Trophoblast cell (in vitro differentiated cells and primary cell): ENCODE measurements at regions not wholly inside any gene's neighbourhood (a gene's known extent, or its start where the extent isn't known, plus 50 kb on each side); places are given as distances from the start of the nearest gene placed in this dataset.
A peak's percentile ranks its signal among the peaks of the same experiment; 100 is the strongest.

ENCODE experiments used
- DNase-seq, 2 donors: peaks; one replicate each; pipeline ENCODE4 v3.0.0-alpha.2; 2016
- H2AFZ ChIP-seq: 2 replicates; pipeline ENCODE4 v1.6.1; 2013; ENCODE audit warnings: low read length, moderate library complexity, mild to moderate bottlenecking; ENCODE audit not compliant: insufficient read depth, poor library complexity
- H2AK5ac ChIP-seq: 2 replicates; pipeline ENCODE4 v1.6.1; 2013; ENCODE audit warnings: mild to moderate bottlenecking, low read length
- H2BK120ac ChIP-seq: 2 replicates; pipeline ENCODE4 v1.6.1; 2013; ENCODE audit warnings: low read length, mild to moderate bottlenecking, moderate library complexity; ENCODE audit not compliant: insufficient read depth, poor library complexity
- H2BK12ac ChIP-seq: 2 replicates; pipeline ENCODE4 v1.6.1; 2013; ENCODE audit warnings: mild to moderate bottlenecking, low read length, moderate library complexity
- H2BK5ac ChIP-seq: 2 replicates; pipeline ENCODE4 v1.6.1; 2013; ENCODE audit warnings: low read length, low read depth, moderate library complexity, mild to moderate bottlenecking; ENCODE audit not compliant: poor library complexity
- H3K14ac ChIP-seq: 2 replicates; pipeline ENCODE4 v1.6.1; 2013; ENCODE audit warnings: mild to moderate bottlenecking, low read length
- H3K18ac ChIP-seq: 2 replicates; pipeline ENCODE4 v1.6.1; 2013; ENCODE audit warnings: mild to moderate bottlenecking, low read length
- H3K23ac ChIP-seq: 2 replicates; pipeline ENCODE4 v1.6.1; 2013; ENCODE audit warnings: low read length
- H3K27ac ChIP-seq: 2 replicates; pipeline ENCODE4 v1.5.1; 2013; ENCODE audit warnings: low read depth, mild to moderate bottlenecking, inconsistent platforms, low read length, moderate library complexity
- H3K27me3 ChIP-seq: 2 replicates; pipeline ENCODE4 v1.6.1; 2013; ENCODE audit warnings: inconsistent platforms, mild to moderate bottlenecking, low read length, moderate library complexity; ENCODE audit not compliant: insufficient read depth
- H3K36me3 ChIP-seq, 2 experiments: 1 replicate in 1 of 2; 2 replicates in 1 of 2; pipeline ENCODE4 v1.6.1; 2013; ENCODE audit warnings: low read length in 2 of 2, mild to moderate bottlenecking in 2 of 2, moderate library complexity in 1 of 2; ENCODE audit not compliant: insufficient read depth in 2 of 2, control insufficient read depth in 1 of 2
- H3K4ac ChIP-seq: 2 replicates; pipeline ENCODE4 v1.6.1; 2013; ENCODE audit warnings: low read depth, mild to moderate bottlenecking, low read length, moderate library complexity
- H3K4me1 ChIP-seq, 2 experiments: 1 replicate in 1 of 2; 2 replicates in 1 of 2; pipeline ENCODE4 v1.6.1; 2013; ENCODE audit warnings: low read length in 2 of 2, mild to moderate bottlenecking in 2 of 2, moderate library complexity in 1 of 2; ENCODE audit not compliant: insufficient read depth in 2 of 2, control insufficient read depth in 1 of 2
- H3K4me2 ChIP-seq: 2 replicates; pipeline ENCODE4 v1.6.1; 2013; ENCODE audit warnings: inconsistent platforms, mild to moderate bottlenecking, low read length, moderate library complexity
- H3K4me3 ChIP-seq: 2 replicates; pipeline ENCODE4 v1.5.1; 2013; ENCODE audit warnings: mild to moderate bottlenecking, low read depth, low read length, inconsistent platforms
- H3K79me1 ChIP-seq: one replicate; pipeline ENCODE4 v1.6.1; 2013; ENCODE audit warnings: low read length
- H3K79me2 ChIP-seq: 2 replicates; pipeline ENCODE4 v1.6.1; 2013; ENCODE audit warnings: low read length, mild to moderate bottlenecking; ENCODE audit not compliant: control insufficient read depth, insufficient read depth, poor library complexity
- H3K9ac ChIP-seq: 2 replicates; pipeline ENCODE4 v1.6.1; 2013; ENCODE audit warnings: mild to moderate bottlenecking, low read length
- H3K9me3 ChIP-seq: 2 replicates; pipeline ENCODE4 v1.6.1; 2013; ENCODE audit warnings: low read depth, mild to moderate bottlenecking, control low read depth, inconsistent platforms, low read length; ENCODE audit not compliant: insufficient read depth
- H4K12ac ChIP-seq: 2 replicates; pipeline ENCODE4 v1.6.1; 2013; ENCODE audit warnings: low read depth, mild to moderate bottlenecking, low read length, moderate library complexity
- H4K8ac ChIP-seq: 2 replicates; pipeline ENCODE4 v1.6.1; 2013; ENCODE audit warnings: low read depth, mild to moderate bottlenecking, low read length, moderate library complexity
- H4K91ac ChIP-seq: one replicate; pipeline ENCODE4 v1.6.1; 2013; ENCODE audit warnings: low read depth, mild to moderate bottlenecking, low read length, moderate library complexity
- WGBS: extraction: QIAGEN DNeasy Blood & Tissue Kit; methylation state at CpG from one replicate; pipeline ENCODE4 v1.1.7; 2013; ENCODE audit warnings: missing lambda C conversion rate; ENCODE audit not compliant: insufficient read length, insufficient coverage; ENCODE audit errors: extremely low coverage; 5-methylcytosine and 5-hydroxymethylcytosine counted together

DNA sequence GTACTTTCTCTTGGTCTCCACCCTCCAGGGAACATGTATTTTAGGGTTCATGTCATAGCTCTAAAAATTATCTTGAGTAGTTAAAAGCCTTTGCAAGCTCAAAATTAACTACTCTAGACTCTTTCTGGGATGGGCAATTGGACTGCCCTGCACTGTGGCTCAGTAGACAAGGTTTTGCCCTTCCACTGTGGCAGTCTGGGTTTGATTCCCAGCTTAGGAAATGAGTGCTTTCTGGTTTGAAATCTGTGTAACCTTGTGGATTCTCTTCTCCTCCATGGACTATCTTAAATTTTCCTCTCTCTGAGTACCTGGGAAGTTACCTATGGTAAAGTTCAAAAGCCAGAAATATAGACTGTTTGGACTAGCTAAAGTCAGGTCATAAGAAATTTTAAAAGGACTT, 94.6 kb upstream of the UST start:
- H2BK12ac ChIP-seq, result no peak overlapping the region

DNA sequence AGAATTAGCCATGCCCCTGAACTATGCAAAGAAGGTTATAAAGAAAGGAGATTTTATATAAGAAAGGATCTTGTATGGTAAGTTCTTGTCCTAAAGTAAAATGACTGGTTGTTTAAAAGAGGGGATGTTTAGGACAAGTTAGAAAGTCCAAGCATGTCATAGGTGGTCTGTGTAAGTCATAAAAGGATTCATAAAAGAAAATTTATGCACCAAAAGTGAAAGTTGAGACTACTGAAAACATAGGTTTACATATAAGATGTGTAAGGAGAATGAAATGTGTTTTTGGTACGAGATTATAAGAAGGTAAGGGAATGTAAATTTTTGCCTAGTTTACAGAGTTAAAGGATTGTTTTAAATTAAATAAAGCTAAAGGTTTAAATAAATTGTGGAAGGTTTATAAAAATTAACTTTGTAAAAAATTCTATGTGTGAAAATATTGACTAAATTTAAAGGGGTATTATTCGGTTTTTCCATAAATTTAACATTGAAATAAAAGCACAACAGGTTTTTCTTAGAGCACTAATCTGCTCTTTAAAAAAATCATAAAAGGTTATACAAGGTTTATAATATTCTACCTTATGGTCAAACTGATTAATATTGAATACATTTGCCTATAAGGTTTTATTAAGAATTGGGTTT, 93.6 kb upstream of the UST start:
- 92% methylated on average over 1 of the region's 2 CpGs for WGBS
- no peak overlapping the region for H3K27ac ChIP-seq
- no peak overlapping the region for H3K18ac ChIP-seq
- H4K12ac ChIP-seq, result no peak overlapping the region
- H3K4me3 ChIP-seq, result no peak overlapping the region
- H2BK5ac ChIP-seq, result no peak overlapping the region
- H3K23ac ChIP-seq, result no peak overlapping the region
- H2BK120ac ChIP-seq, result no peak overlapping the region
- H3K36me3 ChIP-seq, result no peaks in the 10 kb centered on the region
- H3K79me1 ChIP-seq, result no peaks in the 10 kb centered on the region
- no peak overlapping the region for H3K4me2 ChIP-seq
- H4K91ac ChIP-seq, result no peak overlapping the region
- no peak for DNase-seq
- no peak overlapping the region for H4K8ac ChIP-seq
- no peak overlapping the region for H2AK5ac ChIP-seq
- no peaks in the 10 kb centered on the region for H3K79me2 ChIP-seq
- H3K4ac ChIP-seq, result no peak overlapping the region
- H3K9me3 ChIP-seq, result peaks cover 3% of the 10 kb centered on the region
- H3K9ac ChIP-seq, result no peak overlapping the region
- H2BK12ac ChIP-seq, result no peak overlapping the region
- no peak overlapping the region for H3K14ac ChIP-seq
- no peaks in the 10 kb centered on the region for H3K4me1 ChIP-seq
- no peak overlapping the region for H2AFZ ChIP-seq
- no peaks in the 10 kb centered on the region for H3K27me3 ChIP-seq

More for the DNA sequence above, 94.6 kb upstream of the UST start:
- Histone ChIP-seq H2AK5ac (no peak overlapping the region), H4K91ac (no peak overlapping the region), H3K27ac (no peak overlapping the region), H3K18ac (no peak overlapping the region), H3K4me2 (no peak overlapping the region), H2BK5ac (no peak overlapping the region), H3K79me2 (no peaks in the 10 kb centered on the region), H3K4ac (no peak overlapping the region), H3K23ac (no peak overlapping the region), H4K12ac (no peak overlapping the region), H3K4me1 (no peaks in the 10 kb centered on the region), H4K8ac (no peak overlapping the region), H3K14ac (no peak overlapping the region), H3K9ac (no peak overlapping the region), H3K9me3 (peaks cover 3% of the 10 kb centered on the region), H2AFZ (no peak overlapping the region), H3K36me3 (no peaks in the 10 kb centered on the region), H3K27me3 (no peaks in the 10 kb centered on the region), H3K4me3 (no peak overlapping the region), H2BK120ac (no peak overlapping the region), H3K79me1 (no peaks in the 10 kb centered on the region)
- DNase-seq, result no peak

DNA sequence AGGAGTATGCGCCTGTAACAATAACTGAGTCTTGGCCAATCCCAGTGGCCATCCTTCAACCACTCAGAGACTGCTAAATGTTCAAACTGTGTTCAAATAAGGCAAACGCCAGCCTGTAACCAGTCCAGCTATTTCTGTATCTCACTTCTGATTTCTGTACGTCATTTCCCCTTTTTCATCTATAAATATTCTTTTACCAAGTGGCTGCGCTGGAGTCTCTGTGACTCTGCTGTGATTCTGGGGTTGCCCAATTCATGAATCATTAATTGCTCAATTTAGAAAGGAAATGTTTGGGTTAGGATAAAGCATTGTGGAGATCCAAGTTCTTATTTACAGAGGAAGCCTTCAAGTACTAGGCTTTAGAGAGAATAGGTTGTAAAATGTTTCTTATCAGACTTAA, 89.8 kb upstream of the UST start:
- Histone ChIP-seq H3K4me2 (no peak overlapping the region), H3K18ac (no peak overlapping the region), H3K79me1 (no peaks in the 10 kb centered on the region), H3K4me1 (no peaks in the 10 kb centered on the region), H2BK5ac (no peak overlapping the region), H2BK12ac (no peak overlapping the region), H3K27me3 (no peaks in the 10 kb centered on the region), H4K12ac (no peak overlapping the region), H2BK120ac (no peak overlapping the region), H3K23ac (no peak overlapping the region), H3K9me3 (peaks cover 1% of the 10 kb centered on the region), H4K8ac (no peak overlapping the region), H3K27ac (no peak overlapping the region), H2AFZ (no peak overlapping the region), H4K91ac (no peak overlapping the region), H3K4me3 (no peak overlapping the region), H3K9ac (no peak overlapping the region), H3K14ac (no peak overlapping the region), H3K79me2 (no peaks in the 10 kb centered on the region), H3K36me3 (no peaks in the 10 kb centered on the region), H2AK5ac (no peak overlapping the region), H3K4ac (no peak overlapping the region)
- peak; percentile 7 to 44 for DNase-seq
- WGBS, result no CpG with 5 or more reads among the region's 4 CpGs

DNA sequence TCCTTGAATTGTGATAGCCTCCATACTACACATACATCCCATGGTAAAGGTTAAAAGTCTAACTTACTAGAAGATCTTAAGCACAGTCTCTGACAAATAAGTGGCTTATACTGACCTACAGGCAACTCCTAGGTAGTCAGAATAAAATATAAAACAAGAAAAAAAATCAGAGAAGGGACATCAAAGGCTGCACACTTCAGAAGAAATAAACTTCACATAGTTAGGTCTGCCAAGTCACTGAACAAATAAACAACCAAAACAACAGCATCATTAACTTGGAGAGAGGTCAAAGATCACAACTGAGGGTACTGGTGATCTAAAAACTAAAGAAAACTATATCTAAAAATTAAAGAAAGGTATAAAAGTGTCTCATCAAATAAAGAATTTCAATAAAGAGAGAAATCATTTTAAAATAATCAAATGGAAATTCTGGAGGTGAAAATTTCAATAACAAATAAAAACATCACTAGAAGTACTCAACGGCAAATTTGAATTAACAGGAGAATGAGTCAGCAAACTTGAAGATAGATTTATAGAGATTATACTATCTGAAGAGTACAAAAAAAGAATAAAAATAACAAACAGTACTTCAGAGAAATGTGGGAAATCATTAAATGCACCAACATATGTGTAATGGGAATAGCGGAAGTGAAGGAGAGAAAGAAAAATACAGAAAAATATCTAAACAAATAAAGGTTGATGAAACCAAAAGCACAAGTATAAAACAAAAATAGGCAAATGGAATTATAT, 88.0 kb upstream of the UST start:
- no peak for DNase-seq
- Histone ChIP-seq H3K27me3 (no peaks in the 10 kb centered on the region), H2BK120ac (no peak overlapping the region), H3K4me1 (no peaks in the 10 kb centered on the region), H3K18ac (no peak overlapping the region), H3K4me3 (no peak overlapping the region), H2AK5ac (no peak overlapping the region), H3K79me2 (no peaks in the 10 kb centered on the region), H3K9me3 (no peaks in the 10 kb centered on the region), H3K79me1 (no peaks in the 10 kb centered on the region), H3K36me3 (no peaks in the 10 kb centered on the region), H3K4me2 (no peak overlapping the region), H2AFZ (no peak overlapping the region), H2BK12ac (no peak overlapping the region), H2BK5ac (no peak overlapping the region), H3K14ac (no peak overlapping the region), H4K12ac (no peak overlapping the region), H3K9ac (no peak overlapping the region), H3K23ac (no peak overlapping the region), H3K4ac (no peak overlapping the region), H4K91ac (no peak overlapping the region), H4K8ac (no peak overlapping the region), H3K27ac (no peak overlapping the region)
- no CpG with 5 or more reads among the region's 2 CpGs for WGBS
